ENCODE measurements at regions not wholly inside any gene's neighbourhood (a gene's known extent, or its start where the extent isn't known, plus 50 kb on each side); places are given as distances from the start of the nearest gene placed in this dataset.

DNA sequence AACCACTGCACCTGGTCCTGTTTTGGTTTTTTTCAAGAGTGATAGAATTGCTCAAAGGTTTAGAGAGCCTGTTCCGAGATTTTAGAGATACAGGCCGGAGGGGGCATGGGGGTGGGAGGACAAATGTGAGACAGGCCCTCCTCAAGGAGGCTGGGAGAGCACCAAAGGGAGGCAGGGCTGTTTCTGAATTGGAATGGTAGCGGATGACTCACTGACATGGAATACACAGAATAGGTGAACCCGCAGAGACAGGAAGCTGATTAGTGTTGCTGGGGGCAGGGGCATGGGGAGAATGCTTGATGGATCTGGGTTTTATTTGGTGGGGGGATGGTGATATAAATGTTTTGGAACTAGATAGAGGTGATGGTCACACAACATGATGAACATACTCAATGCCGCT lies 111.0 kb upstream of the MGAT5 start (continued):
- TF ChIP-seq, protein P1, sequence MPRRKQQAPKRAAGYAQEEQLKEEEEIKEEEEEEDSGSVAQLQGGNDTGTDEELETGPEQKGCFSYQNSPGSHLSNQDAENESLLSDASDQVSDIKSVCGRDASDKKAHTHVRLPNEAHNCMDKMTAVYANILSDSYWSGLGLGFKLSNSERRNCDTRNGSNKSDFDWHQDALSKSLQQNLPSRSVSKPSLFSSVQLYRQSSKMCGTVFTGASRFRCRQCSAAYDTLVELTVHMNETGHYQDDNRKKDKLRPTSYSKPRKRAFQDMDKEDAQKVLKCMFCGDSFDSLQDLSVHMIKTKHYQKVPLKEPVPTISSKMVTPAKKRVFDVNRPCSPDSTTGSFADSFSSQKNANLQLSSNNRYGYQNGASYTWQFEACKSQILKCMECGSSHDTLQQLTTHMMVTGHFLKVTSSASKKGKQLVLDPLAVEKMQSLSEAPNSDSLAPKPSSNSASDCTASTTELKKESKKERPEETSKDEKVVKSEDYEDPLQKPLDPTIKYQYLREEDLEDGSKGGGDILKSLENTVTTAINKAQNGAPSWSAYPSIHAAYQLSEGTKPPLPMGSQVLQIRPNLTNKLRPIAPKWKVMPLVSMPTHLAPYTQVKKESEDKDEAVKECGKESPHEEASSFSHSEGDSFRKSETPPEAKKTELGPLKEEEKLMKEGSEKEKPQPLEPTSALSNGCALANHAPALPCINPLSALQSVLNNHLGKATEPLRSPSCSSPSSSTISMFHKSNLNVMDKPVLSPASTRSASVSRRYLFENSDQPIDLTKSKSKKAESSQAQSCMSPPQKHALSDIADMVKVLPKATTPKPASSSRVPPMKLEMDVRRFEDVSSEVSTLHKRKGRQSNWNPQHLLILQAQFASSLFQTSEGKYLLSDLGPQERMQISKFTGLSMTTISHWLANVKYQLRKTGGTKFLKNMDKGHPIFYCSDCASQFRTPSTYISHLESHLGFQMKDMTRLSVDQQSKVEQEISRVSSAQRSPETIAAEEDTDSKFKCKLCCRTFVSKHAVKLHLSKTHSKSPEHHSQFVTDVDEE (CRISPR knock-in tag; IDR thresholded peaks at IDR 0.05), result no peak
- no peak for TF ChIP-seq TCF4 (CRISPR knock-in tag; IDR thresholded peaks at IDR 0.05; ENCODE audit: borderline replicate concordance)
- TF ChIP-seq ZFP30 (CRISPR knock-in tag; IDR thresholded peaks at IDR 0.05), result no peak
- no peak for TF ChIP-seq SNAI2 (CRISPR knock-in tag; IDR thresholded peaks at IDR 0.05)

DNA sequence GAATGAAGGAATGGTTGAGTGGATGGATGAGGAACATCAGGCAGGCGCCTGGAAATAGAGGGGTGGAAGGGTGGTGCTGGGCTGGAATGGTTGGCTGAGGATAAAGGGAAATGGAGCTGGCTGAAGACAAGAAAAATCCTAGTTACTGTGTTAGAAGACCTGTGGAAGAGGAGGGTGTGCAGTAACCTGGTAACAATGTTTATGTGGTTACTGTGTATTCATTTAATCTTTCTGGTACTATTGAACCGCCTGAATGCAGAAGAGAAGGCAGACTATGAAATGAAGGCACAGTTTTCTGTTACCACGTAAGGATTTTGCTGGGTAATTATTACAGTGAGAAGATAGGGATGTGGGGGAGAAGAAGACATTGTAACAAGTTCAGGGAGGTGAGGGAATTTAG lies 110.3 kb upstream of the MGAT5 start:
- TF ChIP-seq ZNF565 (CRISPR knock-in tag; conservative IDR thresholded peaks at IDR 0.05; ENCODE audit: low read depth), result no peak
- no peak for TF ChIP-seq ISL1 (CRISPR knock-in tag; IDR thresholded peaks at IDR 0.05)
- no peak; the same call in 2 of the 3 replicates for ATAC-seq

DNA sequence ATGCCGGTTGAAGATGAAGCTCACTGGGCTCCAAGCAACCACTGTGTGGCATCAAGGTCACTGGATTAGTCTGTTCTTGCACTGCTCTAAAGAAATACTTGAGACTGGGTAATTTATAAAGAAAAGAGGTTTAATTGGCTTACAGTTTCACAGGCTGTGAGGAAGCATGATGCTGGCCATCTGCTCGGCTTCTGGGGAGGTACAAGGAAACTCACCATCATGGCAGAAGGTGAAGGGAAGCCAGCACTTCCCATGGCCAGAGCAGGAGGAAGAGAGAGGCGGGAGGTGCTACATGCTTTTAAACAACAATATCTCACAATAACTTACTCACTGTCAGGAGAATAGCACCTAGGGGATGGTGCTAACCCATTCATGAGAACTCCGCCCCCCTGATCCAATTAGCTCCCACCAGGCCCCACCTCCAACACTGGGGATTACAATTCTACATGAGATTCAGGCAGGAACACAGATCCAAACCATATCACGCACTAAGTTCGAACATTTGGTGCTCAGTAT lies 109.7 kb upstream of the MGAT5 start:
- TF ChIP-seq ESRRG (CRISPR knock-in tag; IDR thresholded peaks at IDR 0.05) (no peak), SNAI2 (CRISPR knock-in tag; IDR thresholded peaks at IDR 0.05) (no peak), BACH2 (CRISPR knock-in tag; IDR thresholded peaks at IDR 0.05; ENCODE audit: borderline replicate concordance) (no peak), ISL1 (CRISPR knock-in tag; IDR thresholded peaks at IDR 0.05) (no peak), CSDC2 (CRISPR knock-in tag; IDR thresholded peaks at IDR 0.05) (no peak), ZFP30 (CRISPR knock-in tag; IDR thresholded peaks at IDR 0.05) (no peak), ARNTL (CRISPR knock-in tag; IDR thresholded peaks at IDR 0.05; ENCODE audit: borderline replicate concordance, low read depth) (no peak), ZNF565 (CRISPR knock-in tag; conservative IDR thresholded peaks at IDR 0.05; ENCODE audit: low read depth) (no peak), RARB (CRISPR knock-in tag; IDR thresholded peaks at IDR 0.05) (no peak), TOX (CRISPR knock-in tag; IDR thresholded peaks at IDR 0.05; ENCODE audit: borderline replicate concordance) (no peak), TCF4 (CRISPR knock-in tag; IDR thresholded peaks at IDR 0.05; ENCODE audit: borderline replicate concordance) (no peak), OSR1 (CRISPR knock-in tag; IDR thresholded peaks at IDR 0.05) (no peak), ZFP3 (CRISPR knock-in tag; IDR thresholded peaks at IDR 0.05) (no peak), PPARA (CRISPR knock-in tag; IDR thresholded peaks at IDR 0.05; ENCODE audit: borderline replicate concordance) (no peak), ZNF8 (CRISPR knock-in tag; IDR thresholded peaks at IDR 0.05) (no peak)
- TF ChIP-seq, protein P2, sequence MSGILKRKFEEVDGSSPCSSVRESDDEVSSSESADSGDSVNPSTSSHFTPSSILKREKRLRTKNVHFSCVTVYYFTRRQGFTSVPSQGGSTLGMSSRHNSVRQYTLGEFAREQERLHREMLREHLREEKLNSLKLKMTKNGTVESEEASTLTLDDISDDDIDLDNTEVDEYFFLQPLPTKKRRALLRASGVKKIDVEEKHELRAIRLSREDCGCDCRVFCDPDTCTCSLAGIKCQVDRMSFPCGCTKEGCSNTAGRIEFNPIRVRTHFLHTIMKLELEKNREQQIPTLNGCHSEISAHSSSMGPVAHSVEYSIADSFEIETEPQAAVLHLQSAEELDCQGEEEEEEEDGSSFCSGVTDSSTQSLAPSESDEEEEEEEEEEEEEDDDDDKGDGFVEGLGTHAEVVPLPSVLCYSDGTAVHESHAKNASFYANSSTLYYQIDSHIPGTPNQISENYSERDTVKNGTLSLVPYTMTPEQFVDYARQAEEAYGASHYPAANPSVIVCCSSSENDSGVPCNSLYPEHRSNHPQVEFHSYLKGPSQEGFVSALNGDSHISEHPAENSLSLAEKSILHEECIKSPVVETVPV (CRISPR knock-in tag; IDR thresholded peaks at IDR 0.05), result no peak
- TF ChIP-seq, protein P1 (CRISPR knock-in tag; IDR thresholded peaks at IDR 0.05), result no peak
- TF ChIP-seq, protein P3, sequence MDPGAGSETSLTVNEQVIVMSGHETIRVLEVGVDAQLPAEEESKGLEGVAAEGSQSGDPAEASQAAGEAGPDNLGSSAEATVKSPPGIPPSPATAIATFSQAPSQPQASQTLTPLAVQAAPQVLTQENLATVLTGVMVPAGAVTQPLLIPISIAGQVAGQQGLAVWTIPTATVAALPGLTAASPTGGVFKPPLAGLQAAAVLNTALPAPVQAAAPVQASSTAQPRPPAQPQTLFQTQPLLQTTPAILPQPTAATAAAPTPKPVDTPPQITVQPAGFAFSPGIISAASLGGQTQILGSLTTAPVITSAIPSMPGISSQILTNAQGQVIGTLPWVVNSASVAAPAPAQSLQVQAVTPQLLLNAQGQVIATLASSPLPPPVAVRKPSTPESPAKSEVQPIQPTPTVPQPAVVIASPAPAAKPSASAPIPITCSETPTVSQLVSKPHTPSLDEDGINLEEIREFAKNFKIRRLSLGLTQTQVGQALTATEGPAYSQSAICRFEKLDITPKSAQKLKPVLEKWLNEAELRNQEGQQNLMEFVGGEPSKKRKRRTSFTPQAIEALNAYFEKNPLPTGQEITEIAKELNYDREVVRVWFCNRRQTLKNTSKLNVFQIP (CRISPR knock-in tag; IDR thresholded peaks at IDR 0.05; ENCODE audit: borderline replicate concordance, low read depth), result no peak
- TF ChIP-seq, protein P4, sequence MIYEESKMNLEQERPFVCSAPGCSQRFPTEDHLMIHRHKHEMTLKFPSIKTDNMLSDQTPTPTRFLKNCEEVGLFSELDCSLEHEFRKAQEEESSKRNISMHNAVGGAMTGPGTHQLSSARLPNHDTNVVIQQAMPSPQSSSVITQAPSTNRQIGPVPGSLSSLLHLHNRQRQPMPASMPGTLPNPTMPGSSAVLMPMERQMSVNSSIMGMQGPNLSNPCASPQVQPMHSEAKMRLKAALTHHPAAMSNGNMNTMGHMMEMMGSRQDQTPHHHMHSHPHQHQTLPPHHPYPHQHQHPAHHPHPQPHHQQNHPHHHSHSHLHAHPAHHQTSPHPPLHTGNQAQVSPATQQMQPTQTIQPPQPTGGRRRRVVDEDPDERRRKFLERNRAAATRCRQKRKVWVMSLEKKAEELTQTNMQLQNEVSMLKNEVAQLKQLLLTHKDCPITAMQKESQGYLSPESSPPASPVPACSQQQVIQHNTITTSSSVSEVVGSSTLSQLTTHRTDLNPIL (CRISPR knock-in tag; IDR thresholded peaks at IDR 0.05; ENCODE audit: low read depth), result no peak
- TF ChIP-seq, protein P5, sequence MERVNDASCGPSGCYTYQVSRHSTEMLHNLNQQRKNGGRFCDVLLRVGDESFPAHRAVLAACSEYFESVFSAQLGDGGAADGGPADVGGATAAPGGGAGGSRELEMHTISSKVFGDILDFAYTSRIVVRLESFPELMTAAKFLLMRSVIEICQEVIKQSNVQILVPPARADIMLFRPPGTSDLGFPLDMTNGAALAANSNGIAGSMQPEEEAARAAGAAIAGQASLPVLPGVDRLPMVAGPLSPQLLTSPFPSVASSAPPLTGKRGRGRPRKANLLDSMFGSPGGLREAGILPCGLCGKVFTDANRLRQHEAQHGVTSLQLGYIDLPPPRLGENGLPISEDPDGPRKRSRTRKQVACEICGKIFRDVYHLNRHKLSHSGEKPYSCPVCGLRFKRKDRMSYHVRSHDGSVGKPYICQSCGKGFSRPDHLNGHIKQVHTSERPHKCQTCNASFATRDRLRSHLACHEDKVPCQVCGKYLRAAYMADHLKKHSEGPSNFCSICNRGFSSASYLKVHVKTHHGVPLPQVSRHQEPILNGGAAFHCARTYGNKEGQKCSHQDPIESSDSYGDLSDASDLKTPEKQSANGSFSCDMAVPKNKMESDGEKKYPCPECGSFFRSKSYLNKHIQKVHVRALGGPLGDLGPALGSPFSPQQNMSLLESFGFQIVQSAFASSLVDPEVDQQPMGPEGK (CRISPR knock-in tag; IDR thresholded peaks at IDR 0.05; ENCODE audit: borderline replicate concordance), result no peak
- no peak for ATAC-seq

Data from SK-N-SH treated with all-trans-retinoic acid at 6 μM for 48 hours (cell line).